NCI-H187 treated with DMSO at 0.1 percent for 48 hours (cell line): ENCODE measurements at regions not wholly inside any gene's neighbourhood (a gene's known extent, or its start where the extent isn't known, plus 50 kb on each side); places are given as distances from the start of the nearest gene placed in this dataset.
A peak's percentile ranks its signal among the peaks of the same experiment; 100 is the strongest.

ENCODE experiments used
- DNase-seq: peaks from one replicate; lab custom pipeline; 2025; lab: John Stamatoyannopoulos, UW

- DNase-seq, result no peak
These were observed 479.9 kb downstream of the OCA2 start for GRCh38 chr15:27619204-27619603.

- no peak for DNase-seq
These were observed 482.1 kb downstream of the OCA2 start for GRCh38 chr15:27617013-27617412.

GRCh38 chr15:27608248-27608647, 490.9 kb downstream of the OCA2 start:
- DNase-seq, result no peak

GRCh38 chr15:27601239-27601960, 497.7 kb downstream of the OCA2 start:
- DNase-seq, result no peak

DNA sequence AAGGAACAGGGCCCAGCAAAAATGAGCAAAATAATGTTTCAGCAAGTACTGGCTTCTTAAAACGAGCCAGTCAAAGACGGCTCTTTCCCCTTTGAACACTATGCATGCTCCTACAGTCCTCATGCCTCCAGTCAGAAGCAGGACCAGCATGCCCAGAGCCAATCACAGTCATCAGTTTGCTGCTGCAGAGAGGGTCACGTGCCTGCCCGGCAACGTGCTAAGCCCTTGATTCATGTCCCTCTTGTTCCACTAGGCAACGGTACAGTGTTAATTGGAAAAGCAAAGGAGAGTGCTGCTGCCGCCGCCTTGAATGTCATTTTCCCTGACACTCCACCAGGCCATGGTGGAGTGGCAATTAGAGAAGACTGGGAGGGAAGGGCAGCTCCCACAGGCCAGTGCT, 500.1 kb downstream of the OCA2 start:
- peak; percentile 50 for DNase-seq

- no peak for DNase-seq
These were observed 500.7 kb downstream of the OCA2 start for GRCh38 chr15:27598251-27599009.

GRCh38 chr15:27595211-27595610, 503.9 kb downstream of the OCA2 start:
- DNase-seq, result no peak

- no peak for DNase-seq
These were observed 506.9 kb downstream of the OCA2 start for GRCh38 chr15:27592036-27592760.
